GM18517 (cell line): ENCODE measurements at regions not wholly inside any gene's neighbourhood (a gene's known extent, or its start where the extent isn't known, plus 50 kb on each side); places are given as distances from the start of the nearest gene placed in this dataset.

Source experiments
- ATAC-seq: cut with Tn5 transposase; IDR thresholded peaks from one replicate; pipeline ENCODE4 v1.9.1; 2021; ENCODE audit warnings: mild to moderate bottlenecking, moderate library complexity; ENCODE audit not compliant: unreplicated experiment

- no peak for ATAC-seq
These were observed 1509.2 kb downstream of the CDH11 start for GRCh38 chr16:63612462-63613227.

- no peak for ATAC-seq
These were observed 1515.1 kb downstream of the CDH11 start for GRCh38 chr16:63606778-63607177.

GRCh38 chr16:63602206-63602927, 1519.5 kb downstream of the CDH11 start:
- ATAC-seq: no peak

- ATAC-seq: no peak
These were observed 1525.1 kb downstream of the CDH11 start for GRCh38 chr16:63596716-63597115.

- no peak for ATAC-seq
These were observed 1529.0 kb downstream of the CDH11 start for GRCh38 chr16:63592852-63593251.

GRCh38 chr16:63581570-63581969, 1540.3 kb downstream of the CDH11 start:
- ATAC-seq: no peak

GRCh38 chr16:63578791-63579190, 1542.6 kb upstream of the CDH8 start:
- no peak for ATAC-seq

GRCh38 chr16:63577891-63578290, 1541.7 kb upstream of the CDH8 start:
- ATAC-seq: no peak

- ATAC-seq: no peak
These were observed 1538.8 kb upstream of the CDH8 start for GRCh38 chr16:63575041-63575440.

- no peak for ATAC-seq
These were observed 1531.9 kb upstream of the CDH8 start for GRCh38 chr16:63568164-63568563.

- ATAC-seq: no peak
These were observed 1527.7 kb upstream of the CDH8 start for GRCh38 chr16:63563819-63564505.

GRCh38 chr16:63553980-63554379, 1517.7 kb upstream of the CDH8 start:
- ATAC-seq: no peak

GRCh38 chr16:63539276-63539675, 1503.0 kb upstream of the CDH8 start:
- no peak for ATAC-seq

GRCh38 chr16:63530974-63531373, 1494.7 kb upstream of the CDH8 start:
- ATAC-seq: no peak

GRCh38 chr16:63530208-63530607, 1494.0 kb upstream of the CDH8 start:
- no peak for ATAC-seq

GRCh38 chr16:63527404-63527803, 1491.2 kb upstream of the CDH8 start:
- no peak for ATAC-seq

GRCh38 chr16:63516394-63516793, 1480.2 kb upstream of the CDH8 start:
- ATAC-seq: no peak

GRCh38 chr16:63512910-63513309, 1476.7 kb upstream of the CDH8 start:
- ATAC-seq: no peak

GRCh38 chr16:63497408-63497807, 1461.2 kb upstream of the CDH8 start:
- no peak for ATAC-seq

GRCh38 chr16:63496282-63496681, 1460.0 kb upstream of the CDH8 start:
- no peak for ATAC-seq

- no peak for ATAC-seq
These were observed 1452.7 kb upstream of the CDH8 start for GRCh38 chr16:63488955-63489354.

GRCh38 chr16:63481060-63481459, 1444.8 kb upstream of the CDH8 start:
- no peak for ATAC-seq
